HepG2 (cell line): ENCODE measurements at regions not wholly inside any gene's neighbourhood (a gene's known extent, or its start where the extent isn't known, plus 50 kb on each side); places are given as distances from the start of the nearest gene placed in this dataset.

Experiments used
- ATAC-seq: fragments of 200-7000 bp; cut with Tn5 transposase; 3 replicates; pipeline ENCODE4 v1.9.1; 2020; ENCODE audit warnings: mild to moderate bottlenecking, moderate library complexity
- BruUV-seq: library from RNA; stranded (reverse); fragments of 400-500 nt; replicated peaks from 2 replicates; lab custom pipeline; 2021; lab: Mats Ljungman, UMichigan
- CTCF ChIA-PET: fragments of 300-600 bp; formaldehyde crosslinking; extraction: SDS; loops from one replicate; lab custom pipeline; 2021; ENCODE audit warnings: low total read pairs, inconsistent platforms, low intra/inter-chr PET ratio; lab: Yijun Ruan, JAX
- POLR2A ChIA-PET: fragments of 350-600 bp; sonication (Branson Sonifier 250); formaldehyde crosslinking; loops from one replicate; lab custom pipeline; 2020; ENCODE audit warnings: antibody characterized with exemption, inconsistent platforms; lab: Yijun Ruan, JAX
- DNase-seq: peaks from one replicate; pipeline ENCODE4 v3.0.0-alpha.2; 2015; ENCODE audit warnings: low spot score
- FAIRE-seq: peaks from 3 replicates; lab custom pipeline; 2011; peaks lifted over from hg19 to GRCh38; lab: Jason Lieb, UNC
- H2AFZ ChIP-seq: one replicate; pipeline ENCODE4 v1.6.1; 2011; ENCODE audit warnings: low read length, inconsistent platforms
- H3K27ac ChIP-seq: fragments of 300-600 bp; 3 replicates; pipeline ENCODE4 v1.8.0; 2011; ENCODE audit warnings: mixed run types, mild to moderate bottlenecking, mixed read lengths, low read length, inconsistent platforms; ENCODE audit not compliant: insufficient read depth; ENCODE audit errors: extremely low read length
- H3K27me3 ChIP-seq, 2 experiments: fragments of 200-600 bp in 1 of 2; 2 replicates in 1 of 2; 3 replicates in 1 of 2; pipeline versions ENCODE4 v1.6.0 to v1.8.0; 2011; ENCODE audit warnings: low read length in 2 of 2, mild to moderate bottlenecking in 2 of 2, moderate library complexity in 2 of 2, inconsistent platforms in 1 of 2; ENCODE audit not compliant: insufficient read depth in 2 of 2, control insufficient read depth in 1 of 2
- H3K36me3 ChIP-seq, 2 experiments: fragments of 200-600 bp in 1 of 2; replicated peaks in 1 of 2; 2 replicates in 1 of 2; 3 replicates in 1 of 2; pipeline versions ENCODE4 v1.5.1 to v1.8.0; 2011; ENCODE audit warnings: low read length in 2 of 2, inconsistent platforms in 1 of 2; ENCODE audit not compliant: insufficient read depth in 2 of 2, control insufficient read depth in 1 of 2
- H3K4me1 ChIP-seq: 2 replicates; pipeline ENCODE4 v1.5.1; 2012; ENCODE audit warnings: low read length, inconsistent platforms; ENCODE audit not compliant: insufficient read depth
- H3K4me2 ChIP-seq: 2 replicates; pipeline ENCODE4 v1.6.0; 2011; ENCODE audit warnings: low read depth, low read length, inconsistent platforms
- H3K4me3 ChIP-seq, 3 experiments: fragments of 200-600 bp in 1 of 3; sonication (generic), shearing (Covaris generic) in 1 of 3; replicated peaks in 1 of 3; 2 replicates each; pipeline ENCODE4 v1.5.1; 2011 to 2016; ENCODE audit warnings: low read length in 3 of 3, inconsistent platforms in 2 of 3, low read depth in 2 of 3, mild to moderate bottlenecking in 2 of 3, control low read depth in 1 of 3, mixed read lengths in 1 of 3; ENCODE audit not compliant: insufficient read depth in 1 of 3
- H3K79me2 ChIP-seq: one replicate; pipeline ENCODE4 v1.6.1; 2011; ENCODE audit warnings: low read length, inconsistent platforms; ENCODE audit not compliant: insufficient read depth
- H3K9ac ChIP-seq: 2 replicates; pipeline ENCODE4 v1.6.0; 2011; ENCODE audit warnings: mild to moderate bottlenecking, low read depth, low read length, inconsistent platforms; ENCODE audit not compliant: insufficient read depth
- H3K9me3 ChIP-seq: 2 replicates; pipeline ENCODE4 v1.5.1; 2012; ENCODE audit warnings: mild to moderate bottlenecking, low read length
- H4K20me1 ChIP-seq: 2 replicates; pipeline ENCODE4 v1.6.0; 2011; ENCODE audit warnings: inconsistent platforms, mild to moderate bottlenecking, low read length, moderate library complexity; ENCODE audit not compliant: insufficient read depth
- AGO1 ChIP-seq: fragments of 200-400 bp; formaldehyde crosslinking; IDR thresholded peaks from 2 replicates; pipeline ENCODE4 v1.6.1; 2017; ENCODE audit warnings: mild to moderate bottlenecking, low read depth, low read length, moderate library complexity; ENCODE audit not compliant: poor library complexity, severe bottlenecking
- DDIT3 ChIP-seq: sonication (generic); formaldehyde crosslinking; IDR thresholded peaks from 2 replicates; pipeline ENCODE4 v1.4.0; 2020; ENCODE audit warnings: mild to moderate bottlenecking, missing genetic modification reagents
- FOSL1 ChIP-seq: sonication (generic); formaldehyde crosslinking; IDR thresholded peaks from 2 replicates; pipeline ENCODE4 v1.9.0; 2021; ENCODE audit warnings: missing genetic modification reagents, borderline replicate concordance
- GTF3A ChIP-seq: sonication (generic); formaldehyde crosslinking; conservative IDR thresholded peaks from 2 replicates; pipeline ENCODE4 v1.4.0; 2020; ENCODE audit warnings: mild to moderate bottlenecking, missing genetic modification reagents
- KLF15 ChIP-seq: sonication (generic); formaldehyde crosslinking; IDR thresholded peaks from 2 replicates; pipeline ENCODE4 v1.8.1; 2023; ENCODE audit warnings: borderline replicate concordance, mild to moderate bottlenecking, inconsistent platforms, missing genetic modification reagents, mixed read lengths
- LCORL ChIP-seq, 2 experiments: fragments of 450-650 bp in 1 of 2; sonication (generic) in 1 of 2; formaldehyde crosslinking in 1 of 2; IDR thresholded peaks; 2 replicates each; pipeline versions ENCODE4 v1.5.0 to v1.6.1; 2017 to 2020; ENCODE audit warnings: antibody characterized with exemption in 1 of 2, missing genetic modification reagents in 1 of 2
- MAFG ChIP-seq: sonication (generic); formaldehyde crosslinking; IDR thresholded peaks from 2 replicates; pipeline ENCODE4 v1.5.1; 2020; ENCODE audit warnings: mild to moderate bottlenecking, missing genetic modification reagents
- PTBP1 ChIP-seq: fragments of 200-400 bp; formaldehyde crosslinking; IDR thresholded peaks from 2 replicates; pipeline ENCODE4 v1.6.1; 2018; ENCODE audit warnings: low read length, low read depth; ENCODE audit not compliant: poor library complexity, severe bottlenecking
- RELA ChIP-seq: sonication (generic); formaldehyde crosslinking; IDR thresholded peaks from 2 replicates; pipeline ENCODE4 v1.4.0; 2020; ENCODE audit warnings: missing genetic modification reagents
- SIX4 ChIP-seq: sonication (generic); formaldehyde crosslinking; IDR thresholded peaks from 2 replicates; pipeline ENCODE4 v1.4.0; 2020; ENCODE audit warnings: missing genetic modification reagents
- SMC3 ChIP-seq: IDR thresholded peaks from 2 replicates; pipeline ENCODE4 v1.6.1; 2011; ENCODE audit warnings: low read length, improper control_type of control experiment
- ZFX ChIP-seq: sonication (generic); formaldehyde crosslinking; IDR thresholded peaks from 2 replicates; pipeline ENCODE4 v1.4.0; 2020; ENCODE audit warnings: mild to moderate bottlenecking, low read depth, missing genetic modification reagents, moderate library complexity
- ZNF138 ChIP-seq: sonication (generic); formaldehyde crosslinking; IDR thresholded peaks from 2 replicates; pipeline ENCODE4 v1.5.0; 2020; ENCODE audit warnings: mild to moderate bottlenecking, low read depth, missing genetic modification reagents
- ZNF234 ChIP-seq: sonication (generic); formaldehyde crosslinking; conservative IDR thresholded peaks from 2 replicates; pipeline ENCODE4 v1.5.1; 2020; ENCODE audit warnings: mild to moderate bottlenecking, missing genetic modification reagents
- ZNF280D ChIP-seq: sonication (generic); formaldehyde crosslinking; IDR thresholded peaks from 2 replicates; pipeline ENCODE4 v1.5.1; 2020; ENCODE audit warnings: mild to moderate bottlenecking, missing genetic modification reagents
- ZNF552 ChIP-seq: sonication (generic); formaldehyde crosslinking; IDR thresholded peaks from 2 replicates; pipeline ENCODE4 v1.9.0; 2022; ENCODE audit warnings: missing genetic modification reagents, mild to moderate bottlenecking, borderline replicate concordance
- WGBS: methylation state at CpG from one replicate; pipeline ENCODE4 v1.1.6; 2017; ENCODE audit warnings: low lambda C conversion rate; 5-methylcytosine and 5-hydroxymethylcytosine counted together
- in situ Hi-C: cut with HindIII; loops from 2 replicates; pipeline ENCODE4 v1.10.0; 2017; ENCODE audit warnings: low pct_unique_long_range_greater_than_20kb; ENCODE audit not compliant: extremely low pct_ligation_motif_present
- intact Hi-C: fragments of 100-400 bp; cut with micrococcal nuclease; formaldehyde crosslinking; loops from one replicate; pipeline ENCODE4 v1.10.0; 2022; ENCODE audit not compliant: unreplicated experiment

- no peak overlapping the region for H3K4me3 ChIP-seq
- H4K20me1 ChIP-seq = no peaks in the 10 kb centered on the region
- no peaks in the 10 kb centered on the region for H3K79me2 ChIP-seq
- no peaks in the 10 kb centered on the region for H3K4me1 ChIP-seq
- no peaks in the 10 kb centered on the region for H3K36me3 ChIP-seq
- in situ Hi-C loops = no loop called here
- BruUV-seq = no TSS peak
- FAIRE-seq = no peak
- no peak overlapping the region for H3K27ac ChIP-seq
- 88% methylated on average over 1 of the region's 1 CpG for WGBS
- no peak for ATAC-seq
- no peak overlapping the region for H2AFZ ChIP-seq
- CTCF ChIA-PET = no interaction called here
- intact Hi-C loops = no loop called here
- DNase-seq = no peak
- TF ChIP-seq MAFG (CRISPR knock-in tag) = no peak
- TF ChIP-seq SMC3 = no peak
- no peak for TF ChIP-seq AGO1
- TF ChIP-seq ZNF138 = no peak
- no peak for TF ChIP-seq SIX4 (CRISPR knock-in tag)
- TF ChIP-seq RELA = no peak
- no peak for TF ChIP-seq ZNF280D (CRISPR knock-in tag)
- TF ChIP-seq PTBP1 = no peak
- no peak for TF ChIP-seq DDIT3 (CRISPR knock-in tag)
- TF ChIP-seq ZFX (CRISPR knock-in tag) = no peak
- no peak for TF ChIP-seq ZNF234 (CRISPR knock-in tag)
- no peak for TF ChIP-seq ZNF552 (CRISPR knock-in tag)
- no peak for TF ChIP-seq GTF3A
- no peak for TF ChIP-seq FOSL1
- no peak for TF ChIP-seq LCORL (IDR thresholded peaks at IDR 0.05)
- TF ChIP-seq LCORL (CRISPR knock-in tag; IDR thresholded peaks at IDR 0.05) = no peak
- no peak for TF ChIP-seq KLF15 (CRISPR knock-in tag)
- no peak overlapping the region for H3K9ac ChIP-seq
- no peaks in the 10 kb centered on the region for H3K27me3 ChIP-seq
- no peak overlapping the region for H3K4me2 ChIP-seq
- POLR2A ChIA-PET = interaction anchor here (0.5 kb wide), 1 partner anchor 276 kb away, joined by 3 read pairs; no protein-coding TSS in a partner anchor
- H3K9me3 ChIP-seq = no peaks in the 10 kb centered on the region
These were observed 77.4 kb upstream of the ANKRD28 start for GRCh38 chr3:15875016-15875689.
